Mesendoderm (in vitro differentiated cells): ENCODE measurements at regions not wholly inside any gene's neighbourhood (a gene's known extent, or its start where the extent isn't known, plus 50 kb on each side); places are given as distances from the start of the nearest gene placed in this dataset.
"Not testable (repeated sequence)": the region's sequence is repeated elsewhere in the genome, so short reads cannot be mapped to it uniquely, and the experiment has no call there.

Experiments
- DNase-seq: peaks from one replicate; pipeline ENCODE4 v3.0.0; 2013
- H2AK5ac ChIP-seq: 2 replicates; pipeline ENCODE4 v1.6.1; 2013; ENCODE audit warnings: low read length, inconsistent platforms
- H2BK120ac ChIP-seq: 2 replicates; pipeline ENCODE4 v1.6.1; 2013; ENCODE audit warnings: low read depth, mild to moderate bottlenecking, low read length, moderate library complexity, mixed read lengths
- H2BK15ac ChIP-seq: replicated peaks from 2 replicates; pipeline ENCODE4 v1.6.1; 2013; ENCODE audit warnings: low read depth, mild to moderate bottlenecking, moderate library complexity
- H2BK5ac ChIP-seq: 2 replicates; pipeline ENCODE4 v1.6.1; 2013; ENCODE audit warnings: low read length, inconsistent platforms
- H3K18ac ChIP-seq: 2 replicates; pipeline ENCODE4 v1.6.1; 2013; ENCODE audit warnings: mild to moderate bottlenecking, low read length, mixed read lengths
- H3K23ac ChIP-seq: one replicate; pipeline ENCODE4 v1.6.1; 2013; ENCODE audit warnings: low read length
- H3K27ac ChIP-seq: 2 replicates; pipeline ENCODE4 v1.5.1; 2013; ENCODE audit warnings: low read depth, mild to moderate bottlenecking, inconsistent platforms, low read length, moderate library complexity
- H3K27me3 ChIP-seq: 2 replicates; pipeline ENCODE4 v1.6.1; 2013; ENCODE audit warnings: low read length, control low read depth, mild to moderate bottlenecking, inconsistent platforms; ENCODE audit not compliant: insufficient read depth, poor library complexity
- H3K36me3 ChIP-seq: 2 replicates; pipeline ENCODE4 v1.6.1; 2013; ENCODE audit warnings: low read length, inconsistent platforms; ENCODE audit not compliant: control insufficient read depth, insufficient read depth
- H3K4ac ChIP-seq: one replicate; pipeline ENCODE4 v1.6.1; 2013; ENCODE audit warnings: low read depth, mild to moderate bottlenecking, low read length, moderate library complexity
- H3K4me1 ChIP-seq: 2 replicates; pipeline ENCODE4 v1.6.1; 2013; ENCODE audit warnings: low read depth, low read length, inconsistent platforms; ENCODE audit not compliant: control insufficient read depth
- H3K4me2 ChIP-seq: 2 replicates; pipeline ENCODE4 v1.6.1; 2013; ENCODE audit warnings: low read length
- H3K4me3 ChIP-seq: 2 replicates; pipeline ENCODE4 v1.5.1; 2013; ENCODE audit warnings: mild to moderate bottlenecking, low read length
- H3K56ac ChIP-seq: one replicate; pipeline ENCODE4 v1.6.1; 2013; ENCODE audit warnings: low read length
- H3K79me1 ChIP-seq: 2 replicates; pipeline ENCODE4 v1.6.1; 2013; ENCODE audit warnings: low read length, inconsistent platforms
- H3K79me2 ChIP-seq: 2 replicates; pipeline ENCODE4 v1.6.1; 2013; ENCODE audit warnings: mild to moderate bottlenecking, low read length; ENCODE audit not compliant: control insufficient read depth, insufficient read depth
- H3K9ac ChIP-seq: 2 replicates; pipeline ENCODE4 v1.6.1; 2013; ENCODE audit warnings: low read length, inconsistent platforms
- H4K5ac ChIP-seq: one replicate; pipeline ENCODE4 v1.6.1; 2013; ENCODE audit warnings: low read length
- H4K8ac ChIP-seq: one replicate; pipeline ENCODE4 v1.6.1; 2013; ENCODE audit warnings: low read depth, mild to moderate bottlenecking, control low read depth, low read length, moderate library complexity
- WGBS: extraction: QIAGEN DNeasy Blood & Tissue Kit; methylation state at CpG from one replicate; pipeline ENCODE4 v1.1.7; 2013; ENCODE audit warnings: low lambda C conversion rate, missing lambda C conversion rate; ENCODE audit not compliant: insufficient coverage; ENCODE audit errors: extremely low coverage; 5-methylcytosine and 5-hydroxymethylcytosine counted together

DNA sequence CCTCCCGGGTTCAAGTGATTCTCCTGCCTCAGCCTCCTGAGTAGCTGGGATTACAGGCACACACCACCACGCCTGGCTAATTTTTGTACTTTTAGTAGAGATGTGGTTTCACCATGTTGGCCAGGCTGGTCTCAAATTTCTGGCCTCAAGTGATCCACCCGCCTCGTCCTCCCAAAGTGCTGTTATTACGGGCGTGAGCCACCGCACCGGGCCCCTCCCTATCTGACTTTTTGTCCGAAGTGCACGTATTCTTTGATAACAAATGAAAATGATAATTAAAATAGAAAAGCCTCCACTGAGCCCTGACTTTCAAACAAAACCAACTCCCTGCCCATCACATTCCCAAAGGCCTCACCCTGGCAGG lies 278.6 kb downstream of the TTC6 start:
- not testable (repeated sequence) for H4K5ac ChIP-seq, H3K79me1 ChIP-seq, H3K4ac ChIP-seq, H3K9ac ChIP-seq, H3K23ac ChIP-seq, H2BK120ac ChIP-seq, H3K18ac ChIP-seq, H2AK5ac ChIP-seq, H2BK5ac ChIP-seq, H4K8ac ChIP-seq, H3K4me1 ChIP-seq, H3K79me2 ChIP-seq, H2BK15ac ChIP-seq, H3K27me3 ChIP-seq, H3K56ac ChIP-seq, H3K4me2 ChIP-seq, H3K27ac ChIP-seq, H3K36me3 ChIP-seq, DNase-seq, H3K4me3 ChIP-seq
- no CpG with 5 or more reads among the region's 10 CpGs for WGBS

DNA sequence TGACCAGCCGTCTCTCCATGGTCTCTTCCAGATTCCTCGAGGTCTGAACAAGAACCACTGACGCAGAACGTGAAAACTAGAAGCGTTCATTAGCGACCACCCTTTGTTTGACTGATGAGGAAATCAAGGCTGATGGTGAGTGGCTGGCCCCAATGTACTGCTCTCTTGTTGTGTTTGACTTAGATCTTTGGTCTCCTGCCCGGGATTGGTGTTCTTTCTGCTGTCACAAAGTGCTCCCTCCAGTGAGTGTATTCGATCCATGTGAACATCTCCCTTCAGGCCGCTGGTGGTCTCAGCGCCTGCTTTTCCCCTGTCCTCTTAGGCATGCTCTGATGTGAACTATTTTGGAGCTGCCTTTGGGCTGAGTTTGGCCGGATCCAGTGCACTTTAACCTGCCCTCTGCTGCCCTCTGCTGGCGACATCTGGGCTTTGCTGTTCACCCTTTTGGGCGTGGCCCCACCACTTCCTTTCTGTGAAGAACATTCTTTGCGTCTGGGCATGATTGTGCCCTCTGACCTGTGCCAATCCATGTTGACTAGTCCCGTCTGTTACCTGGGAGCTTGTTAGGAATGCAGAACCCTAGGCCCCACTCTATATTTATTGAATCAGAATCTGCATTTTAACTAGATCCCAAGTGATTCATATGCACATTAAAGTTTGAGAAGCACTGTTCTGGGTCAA lies 279.1 kb downstream of the TTC6 start:
- H4K8ac ChIP-seq: no peak overlapping the region
- H3K56ac ChIP-seq: no peak overlapping the region
- no CpG with 5 or more reads among the region's 15 CpGs for WGBS
- no peak overlapping the region for H4K5ac ChIP-seq
- no peaks in the 10 kb centered on the region for H3K4me1 ChIP-seq
- H3K36me3 ChIP-seq: no peaks in the 10 kb centered on the region
- H3K79me1 ChIP-seq: no peaks in the 10 kb centered on the region
- H3K4me2 ChIP-seq: no peak overlapping the region
- no peak overlapping the region for H3K27ac ChIP-seq
- H2BK15ac ChIP-seq: no peak overlapping the region
- H3K27me3 ChIP-seq: no peaks in the 10 kb centered on the region
- H3K79me2 ChIP-seq: no peaks in the 10 kb centered on the region
- H2BK120ac ChIP-seq: no peak overlapping the region
- no peak overlapping the region for H2AK5ac ChIP-seq
- H3K9ac ChIP-seq: no peak overlapping the region
- H3K23ac ChIP-seq: no peak overlapping the region
- DNase-seq: peak; percentile 87
- H3K18ac ChIP-seq: no peak overlapping the region
- no peak overlapping the region for H3K4ac ChIP-seq
- no peak overlapping the region for H2BK5ac ChIP-seq
- no peak overlapping the region for H3K4me3 ChIP-seq

DNA sequence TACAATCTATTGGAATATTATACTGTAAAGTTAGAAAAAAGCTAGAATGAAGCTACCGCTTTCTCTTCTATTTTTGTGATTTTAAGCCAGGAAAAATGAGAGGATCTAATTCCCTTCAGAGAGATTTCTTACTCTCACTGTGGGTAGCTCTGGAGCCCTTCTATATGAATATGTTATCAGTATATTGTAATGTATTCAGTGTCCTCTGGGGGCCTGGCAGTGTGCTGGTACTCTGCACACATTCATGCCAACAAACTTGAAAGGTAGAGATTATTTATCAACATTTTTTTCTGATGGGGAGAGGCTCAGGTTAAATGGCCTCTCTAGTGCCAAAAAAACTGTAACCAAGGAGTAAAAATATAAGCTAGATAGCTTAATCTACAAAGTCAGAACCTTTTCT lies 292.8 kb downstream of the TTC6 start:
- no peaks in the 10 kb centered on the region for H3K36me3 ChIP-seq
- H3K27me3 ChIP-seq: no peaks in the 10 kb centered on the region
- no peaks in the 10 kb centered on the region for H3K79me1 ChIP-seq
- H3K4me1 ChIP-seq: no peaks in the 10 kb centered on the region
- H3K9ac ChIP-seq: no peak overlapping the region
- WGBS: no CpG with 5 or more reads among the region's 1 CpG
- no peak overlapping the region for H3K56ac ChIP-seq
- no peak overlapping the region for H2BK15ac ChIP-seq
- no peak overlapping the region for H4K8ac ChIP-seq
- H3K23ac ChIP-seq: no peak overlapping the region
- no peak overlapping the region for H3K18ac ChIP-seq
- no peak overlapping the region for H2AK5ac ChIP-seq
- H3K79me2 ChIP-seq: no peaks in the 10 kb centered on the region
- H4K5ac ChIP-seq: no peak overlapping the region
- H2BK5ac ChIP-seq: no peak overlapping the region
- no peak for DNase-seq
- H3K4me2 ChIP-seq: no peak overlapping the region
- H2BK120ac ChIP-seq: no peak overlapping the region
- H3K4ac ChIP-seq: no peak overlapping the region
- no peak overlapping the region for H3K4me3 ChIP-seq
- H3K27ac ChIP-seq: no peak overlapping the region

DNA sequence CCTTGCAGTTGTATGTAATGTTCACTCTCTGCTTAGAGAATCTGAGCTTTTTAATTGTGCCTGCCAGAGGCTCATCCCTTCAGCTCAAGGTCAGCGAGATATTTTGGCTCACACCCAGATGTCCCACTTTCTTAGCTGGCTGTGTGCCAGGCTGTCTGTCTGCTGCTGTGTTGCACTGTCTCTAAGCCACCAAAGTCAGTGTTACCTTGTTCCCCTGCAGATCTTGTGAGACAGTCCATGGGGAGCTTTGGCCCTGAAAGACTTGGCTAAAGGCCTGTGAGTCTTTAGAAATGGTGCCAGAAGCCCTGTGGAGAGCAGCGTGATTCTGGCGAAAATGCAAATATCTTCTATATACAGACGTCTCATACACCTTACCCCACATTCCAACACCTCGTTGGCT lies 293.7 kb downstream of the TTC6 start:
- Histone ChIP-seq H2BK5ac (no peak overlapping the region), H4K8ac (no peak overlapping the region), H3K4ac (no peak overlapping the region), H3K56ac (no peak overlapping the region), H2BK120ac (no peak overlapping the region), H3K4me3 (no peak overlapping the region), H3K9ac (no peak overlapping the region), H3K18ac (no peak overlapping the region), H3K79me2 (no peaks in the 10 kb centered on the region), H3K27ac (no peak overlapping the region), H2AK5ac (no peak overlapping the region), H3K79me1 (no peaks in the 10 kb centered on the region), H4K5ac (no peak overlapping the region), H3K23ac (no peak overlapping the region), H3K4me1 (no peaks in the 10 kb centered on the region), H2BK15ac (no peak overlapping the region), H3K4me2 (no peak overlapping the region), H3K36me3 (no peaks in the 10 kb centered on the region), H3K27me3 (no peaks in the 10 kb centered on the region)
- WGBS: no CpG with 5 or more reads among the region's 5 CpGs
- DNase-seq: peak; percentile 16

DNA sequence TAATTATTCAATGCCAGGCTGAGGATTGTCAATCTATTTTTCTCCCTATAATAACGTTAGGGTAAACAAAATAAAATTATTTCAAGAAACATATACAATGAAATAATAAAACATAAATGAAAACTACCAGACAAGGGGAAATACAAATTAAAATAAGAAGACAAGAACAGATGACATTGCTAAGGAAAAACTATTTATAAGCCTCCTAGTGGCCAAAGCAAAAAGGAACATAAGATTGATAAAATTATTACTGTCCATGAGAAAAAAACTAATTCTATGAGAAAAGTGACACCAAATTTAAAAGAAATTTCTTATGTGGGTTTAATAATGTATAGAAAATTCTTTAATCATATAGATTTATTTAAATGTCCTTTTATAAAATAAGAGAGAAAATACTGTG lies 294.7 kb downstream of the TTC6 start:
- no peak overlapping the region for H3K23ac ChIP-seq
- no peaks in the 10 kb centered on the region for H3K79me1 ChIP-seq
- H3K27me3 ChIP-seq: no peaks in the 10 kb centered on the region
- no peak overlapping the region for H3K4ac ChIP-seq
- H3K18ac ChIP-seq: no peak overlapping the region
- no peak overlapping the region for H2BK5ac ChIP-seq
- no peaks in the 10 kb centered on the region for H3K4me1 ChIP-seq
- H3K36me3 ChIP-seq: no peaks in the 10 kb centered on the region
- H2BK15ac ChIP-seq: no peak overlapping the region
- H3K56ac ChIP-seq: no peak overlapping the region
- H2AK5ac ChIP-seq: no peak overlapping the region
- H4K5ac ChIP-seq: no peak overlapping the region
- no peak overlapping the region for H3K4me2 ChIP-seq
- H3K9ac ChIP-seq: no peak overlapping the region
- no peak overlapping the region for H3K4me3 ChIP-seq
- no peaks in the 10 kb centered on the region for H3K79me2 ChIP-seq
- DNase-seq: no peak
- no peak overlapping the region for H2BK120ac ChIP-seq
- no CpG with 5 or more reads among the region's 1 CpG for WGBS
- no peak overlapping the region for H3K27ac ChIP-seq
- no peak overlapping the region for H4K8ac ChIP-seq

DNA sequence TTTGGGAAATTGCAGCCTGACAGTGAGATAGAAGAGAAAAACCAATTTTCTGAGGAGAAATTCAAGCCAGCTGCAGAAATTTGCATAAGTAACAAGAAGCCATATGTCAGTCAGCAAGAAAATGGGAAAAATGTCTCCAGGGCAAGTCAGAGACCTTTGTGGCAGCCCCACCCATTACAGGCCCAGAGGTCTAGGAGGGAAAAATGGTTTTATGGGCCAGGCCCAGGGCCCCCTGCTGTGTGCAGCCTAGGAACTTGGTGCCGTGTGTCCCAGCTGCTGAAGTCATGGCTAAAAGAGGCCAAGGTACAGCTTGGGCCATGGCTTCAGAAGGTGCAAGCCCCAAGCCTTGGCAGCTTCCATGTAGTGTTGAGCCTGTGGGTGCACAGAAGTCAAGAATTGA lies 296.1 kb downstream of the TTC6 start:
- H3K23ac ChIP-seq, H3K4ac ChIP-seq, H3K56ac ChIP-seq, H2AK5ac ChIP-seq, H2BK15ac ChIP-seq, H3K4me1 ChIP-seq, H3K9ac ChIP-seq, H3K36me3 ChIP-seq, H3K4me3 ChIP-seq, H4K5ac ChIP-seq, H4K8ac ChIP-seq, H2BK120ac ChIP-seq, H3K27me3 ChIP-seq, H3K79me2 ChIP-seq, H3K4me2 ChIP-seq, DNase-seq, H3K79me1 ChIP-seq, H3K27ac ChIP-seq, H2BK5ac ChIP-seq, H3K18ac ChIP-seq: not testable (repeated sequence)
- no CpG with 5 or more reads among the region's 1 CpG for WGBS
